LNCAP (cell line): ENCODE measurements at regions not wholly inside any gene's neighbourhood (a gene's known extent, or its start where the extent isn't known, plus 50 kb on each side); places are given as distances from the start of the nearest gene placed in this dataset.

Source experiments
- CTCF ChIP-seq: fragments of 450-650 bp; IDR thresholded peaks from 2 replicates; pipeline ENCODE4 v1.5.1; 2017; ENCODE audit warnings: mild to moderate bottlenecking

GRCh38 chr2:59254279-59254678 lies 1013.2 kb upstream of the FANCL start:
- no peak for TF ChIP-seq CTCF

- TF ChIP-seq CTCF: no peak
Observed at GRCh38 chr2:59250307-59250677, 1009.2 kb upstream of the FANCL start.

GRCh38 chr2:59249441-59250306 lies 1008.5 kb upstream of the FANCL start:
- TF ChIP-seq CTCF: no peak

GRCh38 chr2:59239146-59239545 lies 998.0 kb upstream of the FANCL start:
- TF ChIP-seq CTCF: no peak

GRCh38 chr2:59237311-59237710 lies 996.2 kb upstream of the FANCL start:
- no peak for TF ChIP-seq CTCF

GRCh38 chr2:59236723-59237122 lies 995.6 kb upstream of the FANCL start:
- TF ChIP-seq CTCF: no peak

- no peak for TF ChIP-seq CTCF
Observed at GRCh38 chr2:59233920-59234319, 992.8 kb upstream of the FANCL start.
